ENCODE measurements at regions not wholly inside any gene's neighbourhood (a gene's known extent, or its start where the extent isn't known, plus 50 kb on each side); places are given as distances from the start of the nearest gene placed in this dataset.

- TF ChIP-seq CTCF (IDR thresholded peaks at IDR 0.05) = no peak
- no peak for TF ChIP-seq ZFX (IDR thresholded peaks at IDR 0.05; ENCODE audit: borderline replicate concordance)
Measured at GRCh38 chr6:34615574-34616226, 59.6 kb upstream of the SPDEF start.
